ENCODE measurements at regions not wholly inside any gene's neighbourhood (a gene's known extent, or its start where the extent isn't known, plus 50 kb on each side); places are given as distances from the start of the nearest gene placed in this dataset.

DNA sequence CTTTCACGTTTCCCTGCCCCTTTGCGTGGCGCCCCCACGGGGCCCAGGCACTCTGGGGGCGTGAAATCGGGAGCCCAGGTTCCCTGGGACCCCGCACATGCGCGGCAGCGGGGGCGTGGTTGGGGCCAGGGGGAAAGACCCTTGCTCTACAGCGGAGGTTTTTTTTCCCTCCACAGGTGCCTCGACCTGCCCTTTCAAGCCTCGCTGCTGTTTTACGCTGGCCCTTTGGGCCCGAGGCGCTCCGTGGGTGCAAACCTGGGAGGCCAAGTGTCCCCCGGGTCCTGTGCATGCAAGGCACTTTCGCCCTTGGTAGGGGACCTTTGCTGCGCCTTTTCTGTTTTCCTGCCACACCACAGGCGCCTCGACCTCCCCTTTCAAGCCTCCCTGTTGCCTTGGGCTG, 329.8 kb downstream of the ALG10 start:
- no peak overlapping the region for H3K27ac ChIP-seq
- no peak for TF ChIP-seq ZFX (IDR thresholded peaks at IDR 0.05)
- TF ChIP-seq, protein P1, sequence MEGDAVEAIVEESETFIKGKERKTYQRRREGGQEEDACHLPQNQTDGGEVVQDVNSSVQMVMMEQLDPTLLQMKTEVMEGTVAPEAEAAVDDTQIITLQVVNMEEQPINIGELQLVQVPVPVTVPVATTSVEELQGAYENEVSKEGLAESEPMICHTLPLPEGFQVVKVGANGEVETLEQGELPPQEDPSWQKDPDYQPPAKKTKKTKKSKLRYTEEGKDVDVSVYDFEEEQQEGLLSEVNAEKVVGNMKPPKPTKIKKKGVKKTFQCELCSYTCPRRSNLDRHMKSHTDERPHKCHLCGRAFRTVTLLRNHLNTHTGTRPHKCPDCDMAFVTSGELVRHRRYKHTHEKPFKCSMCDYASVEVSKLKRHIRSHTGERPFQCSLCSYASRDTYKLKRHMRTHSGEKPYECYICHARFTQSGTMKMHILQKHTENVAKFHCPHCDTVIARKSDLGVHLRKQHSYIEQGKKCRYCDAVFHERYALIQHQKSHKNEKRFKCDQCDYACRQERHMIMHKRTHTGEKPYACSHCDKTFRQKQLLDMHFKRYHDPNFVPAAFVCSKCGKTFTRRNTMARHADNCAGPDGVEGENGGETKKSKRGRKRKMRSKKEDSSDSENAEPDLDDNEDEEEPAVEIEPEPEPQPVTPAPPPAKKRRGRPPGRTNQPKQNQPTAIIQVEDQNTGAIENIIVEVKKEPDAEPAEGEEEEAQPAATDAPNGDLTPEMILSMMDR (conservative IDR thresholded peaks at IDR 0.05): no peak

DNA sequence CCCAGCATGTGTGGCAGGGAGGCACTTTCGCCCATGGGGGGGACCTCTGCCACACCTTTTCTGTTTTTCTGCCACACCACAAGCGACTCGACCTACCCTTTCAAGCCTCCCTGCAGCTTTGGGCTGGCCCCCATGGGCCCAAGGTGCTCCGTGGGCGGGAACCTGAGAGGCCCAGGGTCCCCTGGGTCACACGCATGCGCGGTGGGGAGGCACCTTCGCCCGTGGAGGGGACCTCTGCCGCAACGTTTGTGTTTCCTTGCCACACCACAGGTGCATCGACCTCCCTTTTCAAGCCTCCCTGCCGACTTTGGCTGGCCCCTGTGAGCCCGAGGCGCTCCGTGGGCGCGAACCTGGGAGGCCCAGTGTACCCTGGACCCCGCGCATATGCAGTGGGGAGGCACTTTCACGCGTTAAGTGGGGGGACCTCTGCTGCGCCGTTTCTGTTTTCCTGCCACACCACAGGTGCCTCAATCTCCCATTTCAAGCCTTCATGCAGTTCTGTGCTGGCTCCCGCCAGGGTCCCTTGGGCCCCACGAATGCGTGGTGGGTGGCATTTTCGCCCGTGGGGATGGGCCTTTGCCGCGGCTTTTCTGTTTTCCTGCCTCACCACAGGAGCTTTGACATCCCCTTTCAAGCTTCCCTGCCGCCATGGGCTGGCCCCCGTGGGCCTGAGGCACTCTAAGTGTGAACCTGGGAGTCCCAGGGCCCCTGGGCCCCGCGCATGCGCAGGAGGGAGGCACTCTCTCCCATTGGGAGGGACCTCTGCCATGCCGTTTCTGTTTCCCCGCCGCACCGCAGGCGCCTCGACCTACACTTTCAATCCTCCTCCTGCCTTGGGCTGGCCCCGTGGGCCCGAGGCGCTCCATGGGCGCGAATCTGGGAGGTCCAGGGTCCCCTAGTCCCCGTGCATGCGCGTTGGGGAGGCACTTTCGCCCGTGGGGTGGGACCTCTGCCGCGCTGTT, 332.2 kb downstream of the ALG10 start:
- H3K27ac ChIP-seq: peak overlapping the region; percentile 61
- no peak for TF ChIP-seq ZFX (IDR thresholded peaks at IDR 0.05)
- TF ChIP-seq, protein P1 (conservative IDR thresholded peaks at IDR 0.05): no peak

DNA sequence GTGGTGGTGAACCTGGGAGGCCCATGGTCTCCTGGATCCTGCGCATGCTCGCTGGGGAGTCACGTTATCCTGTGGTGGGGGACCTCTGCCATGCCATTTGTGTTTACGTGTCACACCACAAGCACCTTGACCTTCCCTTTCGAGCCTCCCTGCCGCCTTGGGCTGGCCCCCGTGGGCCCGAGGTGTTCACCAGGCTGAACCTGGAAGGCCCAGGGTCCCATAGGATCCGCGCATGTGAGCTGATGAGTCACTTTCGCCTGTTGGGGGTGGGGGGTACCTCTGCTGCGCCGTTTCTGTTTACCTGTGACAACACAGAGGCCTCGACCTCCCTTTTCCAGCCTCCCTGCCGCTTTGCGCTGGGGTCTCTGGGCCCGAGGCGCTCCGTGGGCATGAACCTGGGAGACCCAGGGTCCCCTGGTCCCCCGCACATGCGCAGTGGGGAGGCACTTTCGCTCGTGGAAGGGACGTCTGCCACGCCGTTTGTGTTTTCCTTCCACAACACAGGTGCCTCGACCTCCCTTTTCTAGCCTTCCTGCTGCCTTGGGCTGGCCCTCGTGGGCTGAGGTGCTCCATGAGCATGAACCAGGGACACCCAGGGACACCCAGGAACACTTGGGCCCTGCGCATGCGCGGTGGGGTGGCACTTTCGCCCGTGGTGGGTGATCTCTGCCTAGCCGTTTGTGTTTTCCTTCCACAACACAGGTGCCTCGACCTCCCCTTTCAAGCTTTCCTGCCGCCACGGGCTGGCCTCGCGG, 334.1 kb downstream of the ALG10 start:
- TF ChIP-seq ZFX (IDR thresholded peaks at IDR 0.05): no peak
- TF ChIP-seq, protein P1 (conservative IDR thresholded peaks at IDR 0.05): no peak
- peak overlapping the region; percentile 14; the same call in 1 of the 2 replicates for H3K27ac ChIP-seq

DNA sequence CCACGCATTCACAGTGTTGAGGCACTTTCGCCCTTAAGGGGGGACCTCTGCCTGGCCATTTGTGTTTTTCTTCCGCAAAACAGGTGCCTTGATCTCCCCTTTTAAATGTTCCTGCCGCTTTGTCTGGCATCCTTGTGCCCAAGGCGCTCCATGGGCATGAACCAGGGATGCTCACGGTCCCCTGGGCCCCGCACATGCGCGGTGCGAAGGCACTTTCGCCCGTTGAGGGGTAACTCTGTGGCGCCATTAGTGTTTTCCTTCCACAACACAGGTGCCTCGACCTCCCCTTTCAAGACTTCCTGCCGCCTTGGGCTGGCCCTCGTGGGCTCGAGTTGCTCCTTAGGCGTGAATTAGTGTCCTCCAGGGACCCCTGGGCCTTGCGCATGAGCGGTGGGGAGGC, 335.5 kb downstream of the ALG10 start:
- no peak overlapping the region for H3K27ac ChIP-seq
- TF ChIP-seq, protein P1 (conservative IDR thresholded peaks at IDR 0.05): no peak
- TF ChIP-seq ZFX (IDR thresholded peaks at IDR 0.05): no peak

DNA sequence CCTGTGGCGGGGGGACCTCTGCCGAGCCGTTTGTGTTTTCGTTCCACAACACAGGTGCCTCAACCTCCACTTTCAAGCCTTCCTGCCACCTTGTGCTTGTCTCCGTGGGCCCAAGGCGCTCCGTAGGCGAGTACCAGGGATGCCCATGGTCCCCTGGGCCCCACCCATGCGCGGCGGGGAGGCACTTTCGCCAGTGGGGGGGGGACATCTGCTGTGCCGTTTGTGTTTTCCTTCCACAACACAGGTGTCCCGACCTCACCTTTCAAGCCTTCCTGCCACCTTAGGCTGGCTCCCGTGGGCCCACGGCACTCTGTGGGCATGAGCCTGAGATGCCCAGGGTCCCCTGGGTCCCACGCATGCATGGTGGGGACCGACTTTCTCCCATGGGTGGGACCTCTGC, 335.9 kb downstream of the ALG10 start:
- no peak for TF ChIP-seq ZFX (IDR thresholded peaks at IDR 0.05)
- TF ChIP-seq, protein P1 (conservative IDR thresholded peaks at IDR 0.05): no peak

DNA sequence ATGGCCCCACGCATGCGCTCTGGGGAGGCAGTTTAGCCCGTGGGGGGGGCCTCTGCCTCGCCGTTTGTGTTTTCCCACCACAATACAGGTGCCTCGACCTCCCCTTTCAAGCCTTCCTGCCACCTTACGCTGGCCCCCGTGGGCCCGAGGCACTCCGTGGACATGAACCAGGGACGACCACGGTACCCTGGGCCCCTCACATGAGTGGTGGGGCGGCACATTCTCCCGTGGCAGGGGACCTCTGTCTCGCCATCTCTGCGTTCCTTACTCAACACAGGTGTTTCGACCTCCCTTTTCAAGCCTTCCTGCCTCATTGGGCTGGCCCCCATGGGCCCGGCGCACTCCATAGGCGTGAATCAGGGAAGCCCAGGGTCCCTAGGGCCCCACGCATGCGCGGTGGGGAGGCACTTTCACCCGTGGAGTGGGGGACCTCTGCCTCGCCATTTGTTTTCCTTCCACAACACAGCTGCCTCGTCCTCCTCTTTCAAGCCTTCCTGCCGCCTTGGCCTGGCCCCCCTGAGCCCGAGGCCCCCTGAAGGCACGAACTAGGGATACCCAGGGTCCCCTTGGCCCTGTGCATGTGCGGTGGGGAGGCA, 339.5 kb downstream of the ALG10 start:
- H3K27ac ChIP-seq: no peak overlapping the region
- TF ChIP-seq, protein P1 (conservative IDR thresholded peaks at IDR 0.05): no peak
- TF ChIP-seq ZFX (IDR thresholded peaks at IDR 0.05): no peak

More for the DNA sequence above, 335.9 kb downstream of the ALG10 start:
- H3K27ac ChIP-seq: no peak overlapping the region
